Body of pancreas (tissue), 4 donors: ENCODE measurements at regions not wholly inside any gene's neighbourhood (a gene's known extent, or its start where the extent isn't known, plus 50 kb on each side); places are given as distances from the start of the nearest gene placed in this dataset.

ENCODE experiments used
- ATAC-seq: fragments of 150-250 bp; one replicate; pipeline ENCODE4 v1.9.1; 2016
- DNase-seq, 4 donors: peaks; one replicate each; pipeline ENCODE4 v3.0.0-alpha.2; 2019
- H3K27ac ChIP-seq, 4 donors: fragments of 200-600 bp; sonication (generic); 1 replicate in 3 of 4; 2 replicates in 1 of 4; pipeline versions ENCODE4 v1.5.1 to v1.6.1; 2016 to 2019; ENCODE audit warnings: mild to moderate bottlenecking in 1 of 4, mixed read lengths in 1 of 4, moderate library complexity in 1 of 4
- H3K27me3 ChIP-seq, 2 donors: fragments of 200-600 bp; sonication (generic); one replicate each; pipeline ENCODE4 v1.6.0; 2016; ENCODE audit warnings: mild to moderate bottlenecking in 1 of 2
- H3K36me3 ChIP-seq, 2 donors: fragments of 200-600 bp; sonication (generic); replicated peaks in 1 of 2; 2 replicates each; pipeline ENCODE4 v1.5.1; 2016; ENCODE audit warnings: low read depth in 2 of 2; ENCODE audit not compliant: insufficient read depth in 1 of 2
- H3K4me1 ChIP-seq: fragments of 200-600 bp; sonication (generic); one replicate; pipeline ENCODE4 v1.6.0; 2016
- H3K4me3 ChIP-seq, 2 donors: fragments of 200-600 bp; sonication (generic); 1 replicate in 1 of 2; 2 replicates in 1 of 2; pipeline ENCODE4 v1.5.1; 2016 to 2019
- H3K9me3 ChIP-seq, 3 donors: fragments of 200-600 bp; sonication (generic); 1 replicate in 2 of 3; 2 replicates in 1 of 3; pipeline ENCODE4 v1.5.1; 2016
- POLR2A ChIP-seq, 3 donors: fragments of 450-650 bp; IDR thresholded peaks; one replicate each; pipeline ENCODE4 v1.6.1; 2016; ENCODE audit warnings: antibody characterized with exemption in 3 of 3, mild to moderate bottlenecking in 2 of 3
- whole genome bisulfite sequencing, 2 donors: methylation state at CpG; one replicate each; pipeline ENCODE4 v1.1.5; 2017; 5-methylcytosine and 5-hydroxymethylcytosine counted together
- intact Hi-C: fragments of 100-400 bp; cut with DNase I; formaldehyde crosslinking; loops from one replicate; pipeline ENCODE4 v1.15.1; 2023
- TF ChIP-seq, protein P1 (sequence below), 7 experiments: fragments of 450-650 bp in 4 of 7; fragments of 200-600 bp in 3 of 7; sonication (generic) in 3 of 7; IDR thresholded peaks; one replicate each; pipeline ENCODE4 v1.5.1; 2016 to 2019; ENCODE audit warnings: antibody characterized with exemption in 7 of 7

DNA sequence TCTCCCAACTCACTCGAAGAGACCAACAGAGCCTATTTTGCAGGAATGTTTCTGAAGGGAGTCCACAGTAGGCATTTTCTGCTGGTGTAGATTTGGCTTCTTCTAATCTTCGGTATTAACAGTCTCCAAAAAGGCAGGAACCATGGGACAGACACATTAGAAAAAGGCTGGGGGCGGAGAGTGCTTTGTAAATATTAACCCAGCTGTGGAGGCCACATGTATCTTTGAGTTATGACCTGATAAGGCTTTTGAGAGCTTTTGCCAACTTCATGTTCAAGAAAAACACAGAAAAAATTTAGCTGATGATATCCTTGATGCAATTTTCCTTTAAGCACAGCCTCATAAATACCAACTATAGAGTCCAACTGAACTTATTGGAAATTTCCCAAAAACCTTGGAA is 119.4 kb upstream of the TSHZ2 start:
- WGBS, 2 donors: 12% methylated on average over 3 of the region's 3 CpGs
- intact Hi-C loops: no loop called here
- Histone ChIP-seq H3K36me3 (no peaks in the 10 kb centered on the region), H3K9me3 (no peaks in the 10 kb centered on the region), H3K4me3 (no peak overlapping the region), H3K4me1 (peaks cover 37% of the 10 kb centered on the region), H3K27ac (peak overlapping the region in 3 of 4 donors; percentile 50 to 60 (median 59)), H3K27me3 (no peaks in the 10 kb centered on the region)
- TF ChIP-seq POLR2A (IDR thresholded peaks at IDR 0.05): no peak
- TF ChIP-seq, protein P1, sequence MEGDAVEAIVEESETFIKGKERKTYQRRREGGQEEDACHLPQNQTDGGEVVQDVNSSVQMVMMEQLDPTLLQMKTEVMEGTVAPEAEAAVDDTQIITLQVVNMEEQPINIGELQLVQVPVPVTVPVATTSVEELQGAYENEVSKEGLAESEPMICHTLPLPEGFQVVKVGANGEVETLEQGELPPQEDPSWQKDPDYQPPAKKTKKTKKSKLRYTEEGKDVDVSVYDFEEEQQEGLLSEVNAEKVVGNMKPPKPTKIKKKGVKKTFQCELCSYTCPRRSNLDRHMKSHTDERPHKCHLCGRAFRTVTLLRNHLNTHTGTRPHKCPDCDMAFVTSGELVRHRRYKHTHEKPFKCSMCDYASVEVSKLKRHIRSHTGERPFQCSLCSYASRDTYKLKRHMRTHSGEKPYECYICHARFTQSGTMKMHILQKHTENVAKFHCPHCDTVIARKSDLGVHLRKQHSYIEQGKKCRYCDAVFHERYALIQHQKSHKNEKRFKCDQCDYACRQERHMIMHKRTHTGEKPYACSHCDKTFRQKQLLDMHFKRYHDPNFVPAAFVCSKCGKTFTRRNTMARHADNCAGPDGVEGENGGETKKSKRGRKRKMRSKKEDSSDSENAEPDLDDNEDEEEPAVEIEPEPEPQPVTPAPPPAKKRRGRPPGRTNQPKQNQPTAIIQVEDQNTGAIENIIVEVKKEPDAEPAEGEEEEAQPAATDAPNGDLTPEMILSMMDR (IDR thresholded peaks at IDR 0.05): no peak
- DNase-seq (peak; percentile 45 to 78 (median 66)), ATAC-seq (peak; percentile 82)

GRCh38 chr20:52847731-52848359 is 124.3 kb upstream of the TSHZ2 start:
- intact Hi-C loops: no loop called here
- H3K9me3 ChIP-seq: no peaks in the 10 kb centered on the region
- H3K27ac ChIP-seq: no peak overlapping the region
- ATAC-seq (peak; percentile 38), DNase-seq (peak in 2 of 4 donors; percentile 23 to 34)
- H3K27me3 ChIP-seq: no peaks in the 10 kb centered on the region
- no peaks in the 10 kb centered on the region for H3K36me3 ChIP-seq
- H3K4me1 ChIP-seq: peaks cover 24% of the 10 kb centered on the region
- TF ChIP-seq, protein P1 (IDR thresholded peaks at IDR 0.05): no peak
- TF ChIP-seq POLR2A (IDR thresholded peaks at IDR 0.05): no peak
- WGBS, 2 donors: 54 to 67% methylated on average over 2 of the region's 2 CpGs
- H3K4me3 ChIP-seq: no peak overlapping the region

DNA sequence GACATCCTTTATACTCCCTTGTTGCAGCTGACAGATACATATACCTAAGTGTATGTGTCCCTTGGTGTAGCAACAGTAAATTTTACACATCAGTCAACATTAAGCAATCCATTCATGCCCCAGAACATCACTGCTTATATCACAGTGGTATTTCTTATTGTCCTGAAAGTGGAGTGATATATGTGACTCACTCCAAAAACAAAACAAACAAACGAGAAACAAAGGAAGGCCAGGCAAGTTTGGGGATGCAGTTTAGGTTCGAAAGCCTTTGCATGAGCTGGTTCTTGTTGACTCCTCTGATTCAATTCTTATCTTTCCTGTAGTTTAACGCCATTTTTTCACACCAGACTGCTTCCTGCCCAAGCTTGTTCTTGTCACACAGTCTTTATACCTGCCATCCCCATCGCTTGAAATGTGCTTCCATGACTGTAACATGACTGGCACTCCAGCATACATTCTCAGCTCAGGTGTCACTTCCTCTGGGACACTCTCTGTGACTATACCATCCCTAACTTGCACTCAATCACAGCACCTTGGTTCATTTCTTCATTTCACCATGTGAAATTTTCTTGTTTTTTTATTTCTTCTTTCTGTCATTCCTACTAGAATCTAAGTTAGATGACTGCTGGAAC is 125.0 kb upstream of the TSHZ2 start:
- Histone ChIP-seq H3K4me3 (no peak overlapping the region), H3K27me3 (no peaks in the 10 kb centered on the region), H3K9me3 (no peaks in the 10 kb centered on the region), H3K4me1 (peaks cover 17% of the 10 kb centered on the region), H3K36me3 (no peaks in the 10 kb centered on the region), H3K27ac (no peak overlapping the region)
- DNase-seq (no peak), ATAC-seq (no peak)
- intact Hi-C loops: no loop called here
- 75 to 82% methylated on average over 4 of the region's 4 CpGs for WGBS, 2 donors
- TF ChIP-seq POLR2A (IDR thresholded peaks at IDR 0.05): no peak
- TF ChIP-seq, protein P1 (IDR thresholded peaks at IDR 0.05): no peak

DNA sequence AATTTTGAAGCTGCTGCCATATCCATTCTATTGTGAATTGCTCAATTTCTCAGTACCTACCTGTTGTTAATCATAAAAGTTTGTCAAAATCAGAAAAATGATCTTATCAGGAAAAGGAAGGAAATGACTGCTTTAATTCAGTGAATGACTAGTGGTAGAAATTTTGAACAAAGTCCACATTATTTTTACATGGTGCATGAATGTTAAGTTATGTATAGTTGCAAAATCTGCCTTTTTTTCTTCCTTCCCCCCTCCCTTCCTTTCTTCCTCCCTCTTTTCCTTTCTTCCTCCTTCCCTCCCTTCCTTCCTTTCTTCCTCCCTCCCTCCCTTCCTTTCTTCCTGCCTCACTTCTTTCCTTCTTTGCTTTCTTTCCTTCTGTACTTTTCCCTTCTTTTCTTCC is 127.1 kb upstream of the TSHZ2 start:
- TF ChIP-seq, protein P1 (IDR thresholded peaks at IDR 0.05): no peak
- TF ChIP-seq POLR2A (IDR thresholded peaks at IDR 0.05): no peak
- intact Hi-C loops: no loop called here
- Histone ChIP-seq H3K27ac (no peak overlapping the region), H3K36me3 (no peaks in the 10 kb centered on the region), H3K27me3 (no peaks in the 10 kb centered on the region), H3K9me3 (no peaks in the 10 kb centered on the region), H3K4me1 (peaks cover 13% of the 10 kb centered on the region), H3K4me3 (no peak overlapping the region)
- DNase-seq (no peak), ATAC-seq (no peak)

DNA sequence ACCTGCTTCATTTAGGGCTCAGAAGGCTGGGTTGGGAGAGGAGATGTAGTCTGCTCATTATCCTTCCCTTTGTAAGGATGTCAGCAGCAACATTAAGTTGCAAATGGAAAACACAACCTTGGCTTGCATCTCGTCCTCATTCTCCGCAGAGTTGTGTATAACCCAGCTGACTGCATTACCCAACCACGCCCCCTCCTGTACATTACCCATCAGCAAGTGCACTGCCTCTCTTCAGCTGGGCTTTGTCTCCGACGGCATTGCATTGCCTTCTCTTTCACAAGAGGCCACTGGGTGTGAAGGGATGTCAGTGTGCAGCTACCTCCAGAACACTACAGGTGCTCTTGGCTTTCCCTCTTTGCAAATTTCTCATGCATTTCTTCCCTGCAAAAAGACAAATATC is 128.7 kb upstream of the TSHZ2 start:
- ATAC-seq: no peak
- Histone ChIP-seq H3K4me3 (no peak overlapping the region), H3K9me3 (no peaks in the 10 kb centered on the region), H3K36me3 (no peaks in the 10 kb centered on the region), H3K4me1 (peaks cover 13% of the 10 kb centered on the region), H3K27me3 (no peaks in the 10 kb centered on the region), H3K27ac (no peak overlapping the region)
- intact Hi-C loops: no loop called here
- WGBS, 2 donors: 86 to 92% methylated on average over 5 of the region's 5 CpGs
- TF ChIP-seq, protein P1 (IDR thresholded peaks at IDR 0.05): no peak
- TF ChIP-seq POLR2A (IDR thresholded peaks at IDR 0.05): no peak
- DNase-seq: no peak
